ENCODE measurements at regions not wholly inside any gene's neighbourhood (a gene's known extent, or its start where the extent isn't known, plus 50 kb on each side); places are given as distances from the start of the nearest gene placed in this dataset.

DNA sequence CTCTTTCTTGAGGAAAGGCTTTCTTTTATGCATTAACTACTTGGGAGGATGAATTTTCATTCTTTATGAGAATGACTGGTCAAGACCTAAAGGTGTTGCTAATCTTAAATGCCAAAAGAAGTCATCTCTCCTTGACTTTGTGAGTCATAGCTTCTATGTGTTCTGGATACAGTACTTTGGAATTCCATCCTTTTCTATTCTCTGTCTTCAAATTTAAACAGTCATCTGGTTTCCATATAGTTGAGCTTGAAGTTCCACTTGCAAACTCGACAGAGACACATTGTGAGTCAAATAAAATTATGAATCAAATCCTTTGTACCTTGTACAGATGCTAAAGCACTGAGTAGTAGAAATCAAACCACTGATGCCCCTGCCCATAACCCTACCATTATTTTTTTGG is 271.9 kb upstream of the PMFBP1 start:
- H3K9me3 ChIP-seq = no peaks in the 10 kb centered on the region
- no peak for DNase-seq
- no peak for TF ChIP-seq POLR2A (IDR thresholded peaks at IDR 0.05)
- TF ChIP-seq EP300 (IDR thresholded peaks at IDR 0.05) = no peak
- TF ChIP-seq, protein P1, sequence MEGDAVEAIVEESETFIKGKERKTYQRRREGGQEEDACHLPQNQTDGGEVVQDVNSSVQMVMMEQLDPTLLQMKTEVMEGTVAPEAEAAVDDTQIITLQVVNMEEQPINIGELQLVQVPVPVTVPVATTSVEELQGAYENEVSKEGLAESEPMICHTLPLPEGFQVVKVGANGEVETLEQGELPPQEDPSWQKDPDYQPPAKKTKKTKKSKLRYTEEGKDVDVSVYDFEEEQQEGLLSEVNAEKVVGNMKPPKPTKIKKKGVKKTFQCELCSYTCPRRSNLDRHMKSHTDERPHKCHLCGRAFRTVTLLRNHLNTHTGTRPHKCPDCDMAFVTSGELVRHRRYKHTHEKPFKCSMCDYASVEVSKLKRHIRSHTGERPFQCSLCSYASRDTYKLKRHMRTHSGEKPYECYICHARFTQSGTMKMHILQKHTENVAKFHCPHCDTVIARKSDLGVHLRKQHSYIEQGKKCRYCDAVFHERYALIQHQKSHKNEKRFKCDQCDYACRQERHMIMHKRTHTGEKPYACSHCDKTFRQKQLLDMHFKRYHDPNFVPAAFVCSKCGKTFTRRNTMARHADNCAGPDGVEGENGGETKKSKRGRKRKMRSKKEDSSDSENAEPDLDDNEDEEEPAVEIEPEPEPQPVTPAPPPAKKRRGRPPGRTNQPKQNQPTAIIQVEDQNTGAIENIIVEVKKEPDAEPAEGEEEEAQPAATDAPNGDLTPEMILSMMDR (IDR thresholded peaks at IDR 0.05) = no peak
- no peaks in the 10 kb centered on the region for H3K27me3 ChIP-seq
- no peaks in the 10 kb centered on the region for H3K4me1 ChIP-seq (ENCODE audit: insufficient read depth)
- H3K36me3 ChIP-seq = no peaks in the 10 kb centered on the region
- H3K4me3 ChIP-seq = no peak overlapping the region
- WGBS, 3 donors = 79 to 92% (median 80%) methylated on average over 1 of the region's 1 CpG
- H3K27ac ChIP-seq = no peak overlapping the region
- intact Hi-C loops (cut with DNase I) = no loop called here

DNA sequence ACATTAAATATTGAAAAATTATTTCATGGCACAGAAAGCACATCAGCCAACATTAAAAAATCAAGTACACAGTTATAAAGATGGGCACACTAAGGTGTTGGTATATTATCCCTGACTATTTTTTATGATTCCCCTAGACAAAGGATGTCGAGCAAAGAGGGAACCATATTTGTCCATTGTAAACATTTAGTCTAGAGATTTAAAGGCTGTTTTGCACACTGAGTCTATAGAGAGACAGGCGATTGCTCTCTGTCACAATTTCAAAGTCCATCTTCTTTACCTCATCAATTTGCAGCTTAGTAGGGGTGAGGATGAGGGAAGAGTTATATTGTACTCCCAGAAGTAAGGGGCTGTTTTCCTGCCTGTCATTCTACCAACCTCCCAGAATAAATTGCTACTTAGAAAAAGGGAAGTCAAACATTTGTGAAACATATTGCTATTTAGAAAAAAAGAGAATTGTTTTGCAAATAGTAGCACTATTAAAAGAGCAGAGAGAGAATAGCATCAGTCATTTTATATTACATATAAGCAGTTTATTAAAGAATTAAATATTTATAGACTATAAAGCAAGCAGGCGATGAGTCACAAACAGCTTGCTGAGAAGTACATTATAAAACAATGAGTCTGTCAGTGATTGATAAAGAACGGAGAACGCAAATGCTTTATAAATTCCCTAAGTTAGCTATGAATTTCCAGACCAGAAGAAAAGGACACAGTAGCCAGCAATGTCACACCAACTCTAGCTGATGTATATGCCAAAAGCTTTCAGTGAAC is 270.6 kb upstream of the PMFBP1 start:
- intact Hi-C loops (cut with DNase I) = no loop called here
- DNase-seq = no peak
- Histone ChIP-seq H3K36me3 (no peaks in the 10 kb centered on the region), H3K27me3 (no peaks in the 10 kb centered on the region), H3K4me1 (ENCODE audit: insufficient read depth) (no peaks in the 10 kb centered on the region), H3K27ac (no peak overlapping the region), H3K4me3 (no peak overlapping the region), H3K9me3 (no peaks in the 10 kb centered on the region)
- WGBS, 3 donors = 87 to 92% (median 92%) methylated on average over 5 of the region's 5 CpGs
- TF ChIP-seq, protein P1 (IDR thresholded peaks at IDR 0.05) = no peak
- TF ChIP-seq POLR2A (IDR thresholded peaks at IDR 0.05) (no peak), EP300 (IDR thresholded peaks at IDR 0.05) (no peak)

DNA sequence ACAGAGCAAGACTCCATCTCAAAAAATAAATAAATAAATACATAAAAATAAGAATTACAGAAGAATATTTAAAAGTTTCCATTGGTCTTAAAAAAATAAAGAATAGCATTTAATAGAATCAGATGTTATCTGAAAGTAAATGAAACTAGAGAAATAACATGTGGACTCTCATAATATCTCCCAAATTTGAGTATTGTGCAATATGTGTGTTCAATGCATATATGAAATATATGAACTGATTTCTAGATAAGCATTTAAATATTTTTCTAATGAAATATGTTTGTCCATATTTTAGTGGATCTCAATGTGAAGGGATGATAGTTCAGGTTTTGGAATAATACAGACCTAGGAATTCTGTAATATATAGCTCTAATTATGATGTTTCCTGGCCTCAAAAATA is 265.9 kb upstream of the PMFBP1 start:
- TF ChIP-seq POLR2A (IDR thresholded peaks at IDR 0.05) = no peak
- no peak for TF ChIP-seq EP300 (IDR thresholded peaks at IDR 0.05)
- TF ChIP-seq, protein P1 (IDR thresholded peaks at IDR 0.05) = no peak
- no peaks in the 10 kb centered on the region for H3K9me3 ChIP-seq
- H3K4me1 ChIP-seq (ENCODE audit: insufficient read depth) = no peaks in the 10 kb centered on the region
- no peaks in the 10 kb centered on the region for H3K27me3 ChIP-seq
- no peak for DNase-seq
- intact Hi-C loops (cut with DNase I) = loop anchor here in 2 of 4 donors (2.0 to 10.0 kb wide), 2 partner anchors 15 to 53 kb away; no protein-coding TSS in a partner anchor
- no peak overlapping the region for H3K4me3 ChIP-seq
- no peaks in the 10 kb centered on the region for H3K36me3 ChIP-seq
- no peak overlapping the region for H3K27ac ChIP-seq

DNA sequence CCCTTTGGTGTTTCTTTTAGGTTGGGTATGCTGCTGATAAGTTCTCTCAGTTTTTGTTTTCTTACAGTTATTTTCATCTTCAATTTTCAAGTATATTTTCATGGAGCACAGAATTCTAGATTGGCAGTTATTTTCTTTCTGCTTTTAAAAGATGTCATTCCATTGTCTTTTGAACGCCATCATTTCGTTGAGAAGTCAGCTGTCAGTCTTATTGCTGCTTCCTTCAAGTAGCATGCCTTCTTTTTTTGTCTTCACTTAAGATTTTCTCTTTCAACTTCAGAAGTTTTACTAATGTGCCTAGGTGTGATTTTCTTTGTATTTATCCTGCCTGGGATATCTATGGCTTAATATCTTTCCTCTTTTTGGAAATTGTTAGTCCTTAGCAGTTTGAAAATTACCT is 262.2 kb upstream of the PMFBP1 start:
- WGBS, 3 donors = 95 to 96% (median 95%) methylated on average over 2 of the region's 2 CpGs
- Histone ChIP-seq H3K36me3 (no peaks in the 10 kb centered on the region), H3K4me1 (ENCODE audit: insufficient read depth) (no peaks in the 10 kb centered on the region), H3K27ac (no peak overlapping the region), H3K9me3 (no peaks in the 10 kb centered on the region), H3K27me3 (no peaks in the 10 kb centered on the region), H3K4me3 (no peak overlapping the region)
- TF ChIP-seq, protein P1 (IDR thresholded peaks at IDR 0.05) = no peak
- TF ChIP-seq EP300 (IDR thresholded peaks at IDR 0.05) (no peak), POLR2A (IDR thresholded peaks at IDR 0.05) (no peak)
- DNase-seq = no peak
- intact Hi-C loops (cut with DNase I) = loop anchor here in 1 of 4 donors (10.0 kb wide), 1 partner anchor 49 kb away; no protein-coding TSS in a partner anchor
